SK-N-SH (cell line): ENCODE measurements at regions not wholly inside any gene's neighbourhood (a gene's known extent, or its start where the extent isn't known, plus 50 kb on each side); places are given as distances from the start of the nearest gene placed in this dataset.

ENCODE experiments used
- CTCF ChIA-PET: fragments of 300-600, 350-600 bp; formaldehyde crosslinking; extraction: SDS; loops from one replicate; lab custom pipeline; 2021; lab: Yijun Ruan, JAX
- POLR2A ChIA-PET: fragments of 350-600 bp; sonication (Branson Sonifier 250); formaldehyde crosslinking; extraction: SDS; loops from one replicate; lab custom pipeline; 2020; ENCODE audit warnings: antibody characterized with exemption, inconsistent platforms; lab: Yijun Ruan, JAX
- DNase-seq: peaks from one replicate; pipeline ENCODE4 v3.0.0; 2012
- H2AFZ ChIP-seq: fragments of 200-600 bp; sonication (generic); 2 replicates; pipeline ENCODE4 v1.8.1; 2016; ENCODE audit warnings: antibody characterized with exemption, mild to moderate bottlenecking, low read depth
- H3F3A ChIP-seq: fragments of 200-600 bp; sonication (generic); replicated peaks from 2 replicates; pipeline ENCODE3; 2016; ENCODE audit warnings: antibody characterized with exemption, mild to moderate bottlenecking; ENCODE audit not compliant: insufficient read depth
- H3K27ac ChIP-seq, 2 experiments: fragments of 200-500 bp in 1 of 2; fragments of 200-600 bp in 1 of 2; sonication (Bioruptor generic) in 1 of 2; sonication (generic), shearing (Covaris generic) in 1 of 2; 2 replicates each; pipeline versions ENCODE4 v1.5.1 to v1.6.1; 2014 to 2016; ENCODE audit warnings: low read depth in 2 of 2, inconsistent platforms in 1 of 2, low read length in 1 of 2, mild to moderate bottlenecking in 1 of 2, mixed read lengths in 1 of 2
- H3K27me3 ChIP-seq: fragments of 200-600 bp; sonication (generic), shearing (Covaris generic); 2 replicates; pipeline ENCODE4 v1.6.1; 2016; ENCODE audit warnings: mixed run types; ENCODE audit not compliant: insufficient read depth
- H3K36me3 ChIP-seq, 2 experiments: fragments of 200-500 bp in 1 of 2; fragments of 200-600 bp in 1 of 2; sonication (Bioruptor generic) in 1 of 2; sonication (generic) in 1 of 2; replicated peaks in 1 of 2; 2 replicates each; pipeline versions ENCODE3 to v1.5.1; 2014 to 2016; ENCODE audit warnings: low read length in 1 of 2, mild to moderate bottlenecking in 1 of 2; ENCODE audit not compliant: insufficient read depth in 2 of 2, control insufficient read depth in 1 of 2
- H3K4me1 ChIP-seq, 2 experiments: fragments of 200-500 bp in 1 of 2; fragments of 200-600 bp in 1 of 2; sonication (Bioruptor generic) in 1 of 2; sonication (generic), shearing (Covaris generic) in 1 of 2; 2 replicates each; pipeline versions ENCODE4 v1.5.1 to v1.6.1; 2014 to 2016; ENCODE audit warnings: low read depth in 1 of 2, low read length in 1 of 2, mixed run types in 1 of 2; ENCODE audit not compliant: insufficient read depth in 2 of 2, control insufficient read depth in 1 of 2
- H3K4me2 ChIP-seq: fragments of 200-600 bp; sonication (generic), shearing (Covaris generic); 2 replicates; pipeline ENCODE4 v1.6.1; 2017; ENCODE audit warnings: mixed run types
- H3K4me3 ChIP-seq, 2 experiments: fragments of 200-500 bp in 1 of 2; fragments of 200-600 bp in 1 of 2; sonication (Bioruptor generic) in 1 of 2; sonication (generic), shearing (Covaris generic) in 1 of 2; 2 replicates each; pipeline versions ENCODE4 v1.5.1 to v1.8.1; 2014 to 2016; ENCODE audit warnings: low read depth in 2 of 2, inconsistent platforms in 1 of 2, low read length in 1 of 2, mild to moderate bottlenecking in 1 of 2, mixed read lengths in 1 of 2, moderate library complexity in 1 of 2
- H3K79me2 ChIP-seq: fragments of 200-600 bp; sonication (generic); 2 replicates; pipeline ENCODE4 v1.8.1; 2017; ENCODE audit warnings: mild to moderate bottlenecking; ENCODE audit not compliant: insufficient read depth
- H3K9ac ChIP-seq: fragments of 200-600 bp; sonication (generic); 2 replicates; pipeline ENCODE4 v1.6.1; 2017; ENCODE audit warnings: mixed run types
- H3K9me2 ChIP-seq: fragments of 200-600 bp; sonication (generic); 2 replicates; pipeline ENCODE4 v1.6.1; 2017; ENCODE audit warnings: mixed run types
- H3K9me3 ChIP-seq: fragments of 200-600 bp; sonication (generic); 2 replicates; pipeline ENCODE4 v1.6.1; 2017; ENCODE audit warnings: mixed run types, mild to moderate bottlenecking, moderate library complexity
- H4K20me1 ChIP-seq: fragments of 200-600 bp; sonication (generic); 2 replicates; pipeline ENCODE4 v1.6.1; 2017; ENCODE audit warnings: mild to moderate bottlenecking, mixed run types; ENCODE audit not compliant: insufficient read depth
- CHD2 ChIP-seq: fragments of 150-350 bp; IDR thresholded peaks from 2 replicates; pipeline ENCODE4 v1.6.1; 2018; ENCODE audit warnings: low read length; ENCODE audit not compliant: partially characterized antibody
- EP300 ChIP-seq, 2 experiments: IDR thresholded peaks; 2 replicates each; pipeline versions ENCODE4 v1.4.0 to v1.6.1; 2012; ENCODE audit warnings: borderline replicate concordance in 1 of 2, low read depth in 1 of 2, low read length in 1 of 2
- FOSL2 ChIP-seq: IDR thresholded peaks from 2 replicates; pipeline ENCODE4 v1.4.0; 2012; ENCODE audit warnings: low read depth, mild to moderate bottlenecking, moderate library complexity, borderline replicate concordance
- FOXJ3 ChIP-seq: sonication (generic); formaldehyde crosslinking; IDR thresholded peaks from 2 replicates; pipeline ENCODE4 v1.5.1; 2020; ENCODE audit warnings: mild to moderate bottlenecking, missing genetic modification reagents
- FOXM1 ChIP-seq: IDR thresholded peaks from 2 replicates; pipeline ENCODE4 v1.4.0; 2012; ENCODE audit warnings: low read depth, mild to moderate bottlenecking
- GATA2 ChIP-seq: sonication (generic); formaldehyde crosslinking; IDR thresholded peaks from 2 replicates; pipeline ENCODE4 v1.5.0; 2020; ENCODE audit warnings: mild to moderate bottlenecking, missing genetic modification reagents
- MEF2A ChIP-seq: IDR thresholded peaks from 2 replicates; pipeline ENCODE4 v1.4.0; 2012; ENCODE audit warnings: low read depth, borderline replicate concordance
- MXI1 ChIP-seq: IDR thresholded peaks from 2 replicates; pipeline ENCODE4 v1.6.1; 2012; ENCODE audit warnings: mild to moderate bottlenecking, low read depth, low read length, improper control_type of control experiment
- NRF1 ChIP-seq: IDR thresholded peaks from 2 replicates; pipeline ENCODE4 v1.6.1; 2012; ENCODE audit warnings: low read depth, mild to moderate bottlenecking, low read length
- POLR2AphosphoS5 ChIP-seq: IDR thresholded peaks from 2 replicates; pipeline ENCODE4 v1.6.1; 2012; ENCODE audit warnings: low read depth, low read length
- RAD21 ChIP-seq: IDR thresholded peaks from 2 replicates; pipeline ENCODE4 v1.6.1; 2012; ENCODE audit warnings: mild to moderate bottlenecking, low read length
- RFX5 ChIP-seq: IDR thresholded peaks from 2 replicates; pipeline ENCODE4 v1.6.1; 2012; ENCODE audit warnings: mild to moderate bottlenecking, improper control_type of control experiment, low read length
- SIN3A ChIP-seq: IDR thresholded peaks from 2 replicates; pipeline ENCODE4 v1.6.1; 2012; ENCODE audit warnings: low read depth, mild to moderate bottlenecking, low read length, moderate library complexity, borderline replicate concordance
- YY1 ChIP-seq: IDR thresholded peaks from 2 replicates; pipeline ENCODE4 v1.4.0; 2012; ENCODE audit warnings: low read depth, mild to moderate bottlenecking
- WGBS: methylation state at CpG from one replicate; pipeline ENCODE4 v1.1.6; 2017; ENCODE audit warnings: low lambda C conversion rate; 5-methylcytosine and 5-hydroxymethylcytosine counted together
- TF ChIP-seq, protein P1 (sequence below): IDR thresholded peaks from 2 replicates; pipeline ENCODE4 v1.4.0; 2012; ENCODE audit warnings: low read depth, borderline replicate concordance
- TF ChIP-seq, protein P2 (sequence below): IDR thresholded peaks from 2 replicates; pipeline ENCODE4 v1.4.0; 2012; ENCODE audit warnings: low read depth
- TF ChIP-seq, protein P3 (sequence below): IDR thresholded peaks from 2 replicates; pipeline ENCODE4 v1.4.0; 2012; ENCODE audit warnings: low read depth, borderline replicate concordance
- TF ChIP-seq, protein P4 (sequence below): fragments of 150-350 bp; IDR thresholded peaks from 2 replicates; pipeline ENCODE4 v1.6.1; 2017; ENCODE audit warnings: antibody characterized with exemption, low read length, low read depth, borderline replicate concordance
- TF ChIP-seq, protein P5 (sequence below): fragments of 200-600 bp; sonication (generic); IDR thresholded peaks from 2 replicates; pipeline ENCODE4 v1.6.1; 2017; ENCODE audit warnings: antibody characterized with exemption, mild to moderate bottlenecking, moderate library complexity
- TF ChIP-seq, protein P6 (sequence below): IDR thresholded peaks from 2 replicates; pipeline ENCODE4; 2012

DNA sequence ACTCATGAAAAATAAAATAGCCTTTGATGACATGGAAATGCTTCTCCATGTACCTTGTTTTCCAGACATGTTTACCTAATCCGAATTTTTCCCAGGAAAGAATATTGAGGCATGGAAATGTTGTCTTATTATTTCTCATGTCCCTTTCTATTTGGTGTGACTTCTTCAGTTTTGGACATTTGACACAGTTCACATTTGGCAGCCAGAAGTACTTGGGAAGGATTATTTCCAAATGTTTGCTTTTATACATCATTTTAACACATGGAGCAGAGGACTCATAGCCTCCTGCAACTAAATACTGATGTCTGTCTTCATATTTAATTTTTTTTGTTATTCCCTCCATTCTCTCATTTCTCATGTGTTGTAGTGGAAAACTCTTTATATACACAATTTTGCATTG lies 94.3 kb downstream of the POSTN start:
- no peak overlapping the region for H3K9ac ChIP-seq
- no peak for TF ChIP-seq GATA2 (CRISPR knock-in tag)
- TF ChIP-seq FOXJ3 = no peak
- TF ChIP-seq, protein P1, sequence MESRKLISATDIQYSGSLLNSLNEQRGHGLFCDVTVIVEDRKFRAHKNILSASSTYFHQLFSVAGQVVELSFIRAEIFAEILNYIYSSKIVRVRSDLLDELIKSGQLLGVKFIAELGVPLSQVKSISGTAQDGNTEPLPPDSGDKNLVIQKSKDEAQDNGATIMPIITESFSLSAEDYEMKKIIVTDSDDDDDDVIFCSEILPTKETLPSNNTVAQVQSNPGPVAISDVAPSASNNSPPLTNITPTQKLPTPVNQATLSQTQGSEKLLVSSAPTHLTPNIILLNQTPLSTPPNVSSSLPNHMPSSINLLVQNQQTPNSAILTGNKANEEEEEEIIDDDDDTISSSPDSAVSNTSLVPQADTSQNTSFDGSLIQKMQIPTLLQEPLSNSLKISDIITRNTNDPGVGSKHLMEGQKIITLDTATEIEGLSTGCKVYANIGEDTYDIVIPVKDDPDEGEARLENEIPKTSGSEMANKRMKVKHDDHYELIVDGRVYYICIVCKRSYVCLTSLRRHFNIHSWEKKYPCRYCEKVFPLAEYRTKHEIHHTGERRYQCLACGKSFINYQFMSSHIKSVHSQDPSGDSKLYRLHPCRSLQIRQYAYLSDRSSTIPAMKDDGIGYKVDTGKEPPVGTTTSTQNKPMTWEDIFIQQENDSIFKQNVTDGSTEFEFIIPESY = no peak
- no peak for TF ChIP-seq FOSL2
- no peak for TF ChIP-seq EP300 (IDR thresholded peaks at IDR 0.05; ENCODE audit: borderline replicate concordance in 1 of 2, low read depth in 1 of 2, low read length in 1 of 2)
- TF ChIP-seq, protein P2, sequence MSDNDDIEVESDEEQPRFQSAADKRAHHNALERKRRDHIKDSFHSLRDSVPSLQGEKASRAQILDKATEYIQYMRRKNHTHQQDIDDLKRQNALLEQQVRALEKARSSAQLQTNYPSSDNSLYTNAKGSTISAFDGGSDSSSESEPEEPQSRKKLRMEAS = no peak
- TF ChIP-seq RAD21 = no peak
- TF ChIP-seq NRF1 = no peak
- TF ChIP-seq POLR2AphosphoS5 = no peak
- no peak for TF ChIP-seq YY1
- TF ChIP-seq SIN3A = no peak
- TF ChIP-seq RFX5 = no peak
- H3K9me3 ChIP-seq = no peaks in the 10 kb centered on the region
- H3K9me2 ChIP-seq = no peaks in the 10 kb centered on the region
- H3K79me2 ChIP-seq = no peaks in the 10 kb centered on the region
- ChIA-PET POLR2A (no interaction called here), CTCF (no interaction called here)
- no peak overlapping the region for H3K4me2 ChIP-seq
- no peak overlapping the region for H3K4me3 ChIP-seq
- H3K4me1 ChIP-seq = no peaks in the 10 kb centered on the region
- H3F3A ChIP-seq = peaks cover 24% of the 10 kb centered on the region
- no peak overlapping the region for H3K27ac ChIP-seq
- no peaks in the 10 kb centered on the region for H3K27me3 ChIP-seq
- H2AFZ ChIP-seq = no peak overlapping the region
- no peaks in the 10 kb centered on the region for H4K20me1 ChIP-seq
- 17% methylated on average over 1 of the region's 1 CpG for WGBS
- no peaks in the 10 kb centered on the region for H3K36me3 ChIP-seq
- DNase-seq = no peak

DNA sequence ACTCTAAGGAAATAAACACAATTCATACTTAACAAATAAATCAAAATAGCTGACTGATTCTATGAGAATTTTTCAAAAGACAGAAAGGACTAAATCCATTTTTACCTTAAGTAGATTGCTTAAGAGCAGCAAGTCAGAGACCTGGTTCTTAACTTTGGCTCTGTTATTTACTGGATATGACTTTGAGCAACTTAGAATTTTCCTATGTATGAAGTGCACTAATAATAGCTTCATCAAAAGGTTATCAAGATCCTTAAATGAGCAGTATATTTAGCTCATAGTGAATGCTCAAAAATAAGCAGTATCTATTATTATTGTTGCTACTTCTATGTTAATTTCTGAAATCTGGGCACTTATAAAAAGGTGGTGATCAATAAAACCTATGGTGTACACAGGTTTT lies 95.3 kb downstream of the POSTN start:
- DNase-seq = no peak
- CTCF ChIA-PET = no interaction called here
- H4K20me1 ChIP-seq = no peaks in the 10 kb centered on the region
- POLR2A ChIA-PET = no interaction called here
- peaks cover 24% of the 10 kb centered on the region for H3F3A ChIP-seq
- H3K27ac ChIP-seq = peak overlapping the region in 1 of 2 experiments; percentile 80; a peak in 2 of 4 replicates
- no peak overlapping the region for H3K4me2 ChIP-seq
- H3K27me3 ChIP-seq = no peaks in the 10 kb centered on the region
- no peaks in the 10 kb centered on the region for H3K36me3 ChIP-seq
- no peaks in the 10 kb centered on the region for H3K9me2 ChIP-seq
- no peaks in the 10 kb centered on the region for H3K4me1 ChIP-seq
- no peak overlapping the region for H3K9ac ChIP-seq
- no peak overlapping the region for H2AFZ ChIP-seq
- no peaks in the 10 kb centered on the region for H3K79me2 ChIP-seq
- TF ChIP-seq FOXM1 (no peak), MXI1 (no peak), SIN3A (no peak), MEF2A (no peak), RFX5 (no peak), GATA2 (CRISPR knock-in tag) (no peak), CHD2 (no peak)
- TF ChIP-seq, protein P3, sequence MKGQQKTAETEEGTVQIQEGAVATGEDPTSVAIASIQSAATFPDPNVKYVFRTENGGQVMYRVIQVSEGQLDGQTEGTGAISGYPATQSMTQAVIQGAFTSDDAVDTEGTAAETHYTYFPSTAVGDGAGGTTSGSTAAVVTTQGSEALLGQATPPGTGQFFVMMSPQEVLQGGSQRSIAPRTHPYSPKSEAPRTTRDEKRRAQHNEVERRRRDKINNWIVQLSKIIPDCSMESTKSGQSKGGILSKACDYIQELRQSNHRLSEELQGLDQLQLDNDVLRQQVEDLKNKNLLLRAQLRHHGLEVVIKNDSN = no peak
- TF ChIP-seq, protein P4, sequence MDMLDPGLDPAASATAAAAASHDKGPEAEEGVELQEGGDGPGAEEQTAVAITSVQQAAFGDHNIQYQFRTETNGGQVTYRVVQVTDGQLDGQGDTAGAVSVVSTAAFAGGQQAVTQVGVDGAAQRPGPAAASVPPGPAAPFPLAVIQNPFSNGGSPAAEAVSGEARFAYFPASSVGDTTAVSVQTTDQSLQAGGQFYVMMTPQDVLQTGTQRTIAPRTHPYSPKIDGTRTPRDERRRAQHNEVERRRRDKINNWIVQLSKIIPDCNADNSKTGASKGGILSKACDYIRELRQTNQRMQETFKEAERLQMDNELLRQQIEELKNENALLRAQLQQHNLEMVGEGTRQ = no peak
- TF ChIP-seq, protein P5, sequence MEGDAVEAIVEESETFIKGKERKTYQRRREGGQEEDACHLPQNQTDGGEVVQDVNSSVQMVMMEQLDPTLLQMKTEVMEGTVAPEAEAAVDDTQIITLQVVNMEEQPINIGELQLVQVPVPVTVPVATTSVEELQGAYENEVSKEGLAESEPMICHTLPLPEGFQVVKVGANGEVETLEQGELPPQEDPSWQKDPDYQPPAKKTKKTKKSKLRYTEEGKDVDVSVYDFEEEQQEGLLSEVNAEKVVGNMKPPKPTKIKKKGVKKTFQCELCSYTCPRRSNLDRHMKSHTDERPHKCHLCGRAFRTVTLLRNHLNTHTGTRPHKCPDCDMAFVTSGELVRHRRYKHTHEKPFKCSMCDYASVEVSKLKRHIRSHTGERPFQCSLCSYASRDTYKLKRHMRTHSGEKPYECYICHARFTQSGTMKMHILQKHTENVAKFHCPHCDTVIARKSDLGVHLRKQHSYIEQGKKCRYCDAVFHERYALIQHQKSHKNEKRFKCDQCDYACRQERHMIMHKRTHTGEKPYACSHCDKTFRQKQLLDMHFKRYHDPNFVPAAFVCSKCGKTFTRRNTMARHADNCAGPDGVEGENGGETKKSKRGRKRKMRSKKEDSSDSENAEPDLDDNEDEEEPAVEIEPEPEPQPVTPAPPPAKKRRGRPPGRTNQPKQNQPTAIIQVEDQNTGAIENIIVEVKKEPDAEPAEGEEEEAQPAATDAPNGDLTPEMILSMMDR = no peak
- TF ChIP-seq, protein P6, sequence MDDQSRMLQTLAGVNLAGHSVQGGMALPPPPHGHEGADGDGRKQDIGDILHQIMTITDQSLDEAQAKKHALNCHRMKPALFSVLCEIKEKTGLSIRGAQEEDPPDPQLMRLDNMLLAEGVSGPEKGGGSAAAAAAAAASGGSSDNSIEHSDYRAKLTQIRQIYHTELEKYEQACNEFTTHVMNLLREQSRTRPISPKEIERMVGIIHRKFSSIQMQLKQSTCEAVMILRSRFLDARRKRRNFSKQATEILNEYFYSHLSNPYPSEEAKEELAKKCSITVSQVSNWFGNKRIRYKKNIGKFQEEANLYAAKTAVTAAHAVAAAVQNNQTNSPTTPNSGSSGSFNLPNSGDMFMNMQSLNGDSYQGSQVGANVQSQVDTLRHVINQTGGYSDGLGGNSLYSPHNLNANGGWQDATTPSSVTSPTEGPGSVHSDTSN = no peak
- H3K4me3 ChIP-seq = no peak overlapping the region
- H3K9me3 ChIP-seq = no peaks in the 10 kb centered on the region
